ENCODE measurements at regions not wholly inside any gene's neighbourhood (a gene's known extent, or its start where the extent isn't known, plus 50 kb on each side); places are given as distances from the start of the nearest gene placed in this dataset.

GRCh38 chr6:102736941-102737368, 1343.4 kb downstream of the GRIK2 start:
- no peak for TF ChIP-seq CTCF (IDR thresholded peaks at IDR 0.05)
- TF ChIP-seq POLR2A (IDR thresholded peaks at IDR 0.05): no peak
